Vagina (tissue), 2 donors: ENCODE measurements at regions not wholly inside any gene's neighbourhood (a gene's known extent, or its start where the extent isn't known, plus 50 kb on each side); places are given as distances from the start of the nearest gene placed in this dataset.

ENCODE experiments used
- DNase-seq, 2 donors: peaks; one replicate each; pipeline ENCODE4 v3.0.0-alpha.2; 2017; ENCODE audit errors: extremely low spot score in 2 of 2
- H3K27ac ChIP-seq: fragments of 200-600 bp; sonication (generic); one replicate; pipeline ENCODE4 v1.5.1; 2019
- H3K27me3 ChIP-seq: fragments of 200-600 bp; sonication (generic); one replicate; pipeline ENCODE4 v1.5.1; 2019
- H3K36me3 ChIP-seq, 2 donors: fragments of 200-600 bp; sonication (generic); one replicate each; pipeline ENCODE4 v1.5.1; 2017 to 2019
- H3K4me1 ChIP-seq: fragments of 200-600 bp; sonication (generic); one replicate; pipeline ENCODE4 v1.5.1; 2019
- H3K4me3 ChIP-seq, 2 donors: fragments of 200-600 bp; sonication (generic); 1 replicate in 1 of 2; 2 replicates in 1 of 2; pipeline ENCODE4 v1.5.1; 2016 to 2019
- H3K9me3 ChIP-seq: fragments of 200-600 bp; sonication (generic); one replicate; pipeline ENCODE4 v1.5.1; 2019
- CTCF ChIP-seq, 3 experiments: fragments of 450-650 bp in 2 of 3; fragments of 200-600 bp in 1 of 3; sonication (generic) in 1 of 3; IDR thresholded peaks; one replicate each; pipeline ENCODE4 v1.5.1; 2017 to 2019; ENCODE audit warnings: antibody characterized with exemption in 3 of 3, mild to moderate bottlenecking in 2 of 3, moderate library complexity in 2 of 3
- POLR2A ChIP-seq, 2 donors: fragments of 450-650 bp; IDR thresholded peaks; one replicate each; pipeline ENCODE4 v1.6.1; 2017; ENCODE audit warnings: antibody characterized with exemption in 2 of 2, mild to moderate bottlenecking in 2 of 2, moderate library complexity in 2 of 2
- POLR2AphosphoS5 ChIP-seq, 2 donors: sonication (generic); formaldehyde crosslinking; IDR thresholded peaks; one replicate each; pipeline ENCODE4 v1.9.0; 2017; ENCODE audit warnings: antibody characterized with exemption in 2 of 2, mild to moderate bottlenecking in 2 of 2, low read depth in 1 of 2; ENCODE audit not compliant: insufficient read depth in 1 of 2
- intact Hi-C: fragments of 100-400 bp; cut with DNase I; formaldehyde crosslinking; loops from one replicate; pipeline ENCODE4 v1.15.1; 2023

GRCh38 chr21:34192646-34193285, 119.4 kb downstream of the MRPS6 start:
- DNase-seq: no peak
- TF ChIP-seq POLR2A (IDR thresholded peaks at IDR 0.05) (no peak), POLR2AphosphoS5 (IDR thresholded peaks at IDR 0.05; ENCODE audit: insufficient read depth in 1 of 2, low read depth in 1 of 2) (no peak), CTCF (IDR thresholded peaks at IDR 0.05) (no peak)
- intact Hi-C loops: no loop called here

GRCh38 chr21:34195335-34195734, 122.0 kb downstream of the MRPS6 start:
- Histone ChIP-seq H3K27me3 (no peaks in the 10 kb centered on the region), H3K4me3 (no peak overlapping the region), H3K9me3 (no peaks in the 10 kb centered on the region), H3K4me1 (no peaks in the 10 kb centered on the region), H3K36me3 (no peaks in the 10 kb centered on the region), H3K27ac (no peak overlapping the region)
- TF ChIP-seq POLR2A (IDR thresholded peaks at IDR 0.05) (no peak), CTCF (IDR thresholded peaks at IDR 0.05) (no peak), POLR2AphosphoS5 (IDR thresholded peaks at IDR 0.05; ENCODE audit: insufficient read depth in 1 of 2, low read depth in 1 of 2) (no peak)
- intact Hi-C loops: no loop called here
- no peak for DNase-seq

More at GRCh38 chr21:34192646-34193285, 119.4 kb downstream of the MRPS6 start:
- Histone ChIP-seq H3K9me3 (no peaks in the 10 kb centered on the region), H3K27me3 (no peaks in the 10 kb centered on the region), H3K36me3 (no peaks in the 10 kb centered on the region), H3K27ac (no peak overlapping the region), H3K4me1 (peaks cover 7% of the 10 kb centered on the region), H3K4me3 (no peak overlapping the region)

GRCh38 chr21:34196996-34197395, 123.6 kb downstream of the MRPS6 start:
- Histone ChIP-seq H3K9me3 (no peaks in the 10 kb centered on the region), H3K27ac (no peak overlapping the region), H3K4me1 (peaks cover 11% of the 10 kb centered on the region), H3K27me3 (no peaks in the 10 kb centered on the region), H3K36me3 (no peaks in the 10 kb centered on the region), H3K4me3 (no peak overlapping the region)
- no peak for DNase-seq
- TF ChIP-seq POLR2A (IDR thresholded peaks at IDR 0.05) (no peak), CTCF (IDR thresholded peaks at IDR 0.05) (no peak), POLR2AphosphoS5 (IDR thresholded peaks at IDR 0.05; ENCODE audit: insufficient read depth in 1 of 2, low read depth in 1 of 2) (no peak)
- intact Hi-C loops: no loop called here

GRCh38 chr21:34197561-34197960, 124.2 kb downstream of the MRPS6 start:
- no peak for TF ChIP-seq POLR2A (IDR thresholded peaks at IDR 0.05)
- TF ChIP-seq CTCF (IDR thresholded peaks at IDR 0.05): no peak
- no peak for TF ChIP-seq POLR2AphosphoS5 (IDR thresholded peaks at IDR 0.05; ENCODE audit: insufficient read depth in 1 of 2, low read depth in 1 of 2)
- Histone ChIP-seq H3K9me3 (no peaks in the 10 kb centered on the region), H3K36me3 (no peaks in the 10 kb centered on the region), H3K4me1 (peaks cover 17% of the 10 kb centered on the region), H3K4me3 (no peak overlapping the region), H3K27me3 (no peaks in the 10 kb centered on the region), H3K27ac (no peak overlapping the region)
- intact Hi-C loops: no loop called here
- DNase-seq: no peak

GRCh38 chr21:34198231-34199120, 125.1 kb downstream of the MRPS6 start:
- intact Hi-C loops: no loop called here
- H3K4me3 ChIP-seq: no peak overlapping the region
- no peaks in the 10 kb centered on the region for H3K27me3 ChIP-seq
- no peaks in the 10 kb centered on the region for H3K36me3 ChIP-seq
- no peak for DNase-seq
- H3K9me3 ChIP-seq: no peaks in the 10 kb centered on the region
- H3K4me1 ChIP-seq: peaks cover 26% of the 10 kb centered on the region
- H3K27ac ChIP-seq: no peak overlapping the region
- no peak for TF ChIP-seq POLR2AphosphoS5 (IDR thresholded peaks at IDR 0.05; ENCODE audit: insufficient read depth in 1 of 2, low read depth in 1 of 2)
- TF ChIP-seq POLR2A (IDR thresholded peaks at IDR 0.05): no peak
- no peak for TF ChIP-seq CTCF (IDR thresholded peaks at IDR 0.05)
